ENCODE measurements at regions not wholly inside any gene's neighbourhood (a gene's known extent, or its start where the extent isn't known, plus 50 kb on each side); places are given as distances from the start of the nearest gene placed in this dataset.

GRCh38 chr6:74070711-74071110 lies 374.7 kb downstream of the CD109 start:
- TF ChIP-seq, protein P1, sequence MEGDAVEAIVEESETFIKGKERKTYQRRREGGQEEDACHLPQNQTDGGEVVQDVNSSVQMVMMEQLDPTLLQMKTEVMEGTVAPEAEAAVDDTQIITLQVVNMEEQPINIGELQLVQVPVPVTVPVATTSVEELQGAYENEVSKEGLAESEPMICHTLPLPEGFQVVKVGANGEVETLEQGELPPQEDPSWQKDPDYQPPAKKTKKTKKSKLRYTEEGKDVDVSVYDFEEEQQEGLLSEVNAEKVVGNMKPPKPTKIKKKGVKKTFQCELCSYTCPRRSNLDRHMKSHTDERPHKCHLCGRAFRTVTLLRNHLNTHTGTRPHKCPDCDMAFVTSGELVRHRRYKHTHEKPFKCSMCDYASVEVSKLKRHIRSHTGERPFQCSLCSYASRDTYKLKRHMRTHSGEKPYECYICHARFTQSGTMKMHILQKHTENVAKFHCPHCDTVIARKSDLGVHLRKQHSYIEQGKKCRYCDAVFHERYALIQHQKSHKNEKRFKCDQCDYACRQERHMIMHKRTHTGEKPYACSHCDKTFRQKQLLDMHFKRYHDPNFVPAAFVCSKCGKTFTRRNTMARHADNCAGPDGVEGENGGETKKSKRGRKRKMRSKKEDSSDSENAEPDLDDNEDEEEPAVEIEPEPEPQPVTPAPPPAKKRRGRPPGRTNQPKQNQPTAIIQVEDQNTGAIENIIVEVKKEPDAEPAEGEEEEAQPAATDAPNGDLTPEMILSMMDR (conservative IDR thresholded peaks at IDR 0.05): no peak
- TF ChIP-seq ZFX (IDR thresholded peaks at IDR 0.05): no peak
